HK-2 (cell line): ENCODE measurements at regions not wholly inside any gene's neighbourhood (a gene's known extent, or its start where the extent isn't known, plus 50 kb on each side); places are given as distances from the start of the nearest gene placed in this dataset.
"Not testable (repeated sequence)": the region's sequence is repeated elsewhere in the genome, so short reads cannot be mapped to it uniquely, and the experiment has no call there.

ENCODE experiments used
- DNase-seq: peaks from one replicate; pipeline ENCODE4 v3.0.0-alpha.2; 2018; ENCODE audit not compliant: unreplicated experiment

- DNase-seq, result not testable (repeated sequence)
Measured at GRCh38 chr12:9543341-9543740, 64.4 kb downstream of the KLRB1 start.

DNA sequence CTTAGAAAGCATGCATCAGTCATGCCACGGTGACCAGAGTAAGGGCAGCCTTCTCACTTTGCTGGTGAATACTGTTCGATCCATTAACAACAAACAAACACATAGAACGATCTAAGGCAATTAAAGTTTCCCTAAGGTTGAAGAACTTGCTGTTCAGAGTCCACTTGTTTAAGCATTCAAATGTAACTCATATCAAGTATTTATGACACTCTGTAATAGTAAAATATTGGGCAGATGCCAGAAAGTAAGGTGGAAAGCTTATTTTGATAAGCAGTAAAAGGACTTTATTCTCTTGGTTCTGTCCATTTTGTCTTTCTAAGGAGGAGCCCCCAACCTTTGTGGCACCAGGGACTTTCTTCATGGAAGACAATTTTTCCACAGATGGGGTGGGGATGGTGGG is 64.9 kb downstream of the KLRB1 start:
- not testable (repeated sequence) for DNase-seq

DNA sequence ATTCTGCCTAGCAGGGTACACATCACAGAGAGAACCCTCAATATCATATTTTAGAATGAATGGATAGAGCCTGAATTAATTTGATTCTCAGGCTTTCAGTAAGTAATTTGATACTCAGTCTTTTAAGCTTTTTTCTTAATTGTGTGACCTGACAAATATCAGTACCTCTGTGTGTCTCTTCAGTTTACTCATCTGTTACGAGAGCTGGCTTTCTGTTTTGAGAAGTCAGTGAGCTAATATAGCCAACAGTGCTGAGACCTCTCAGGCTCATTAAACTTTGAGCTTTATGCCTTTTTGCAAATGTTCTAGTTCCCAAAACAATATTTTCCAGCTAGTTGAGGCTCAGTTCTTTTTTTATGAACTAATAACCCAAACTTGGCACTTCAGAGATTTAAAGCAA is 91.8 kb downstream of the KLRB1 start:
- DNase-seq, result not testable (repeated sequence)

DNA sequence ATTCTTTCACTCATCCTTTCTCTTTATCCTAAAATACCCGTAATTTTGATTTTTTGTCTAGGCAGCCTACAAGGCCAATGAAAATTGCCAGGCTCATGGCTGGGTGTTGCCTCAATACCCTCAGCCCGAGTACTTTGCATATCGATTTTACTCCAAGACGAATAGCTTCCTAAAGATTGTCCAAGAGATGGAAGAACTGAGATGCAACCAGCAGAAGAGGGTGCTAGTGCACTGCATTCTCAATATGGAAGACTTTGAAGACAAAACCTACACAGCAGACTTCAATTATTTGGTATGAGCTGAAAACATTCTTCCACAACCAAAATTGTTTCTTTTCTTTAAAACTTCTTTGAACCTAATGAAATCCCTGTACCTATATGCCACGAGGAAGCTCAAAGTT is 95.0 kb downstream of the KLRB1 start:
- not testable (repeated sequence) for DNase-seq

DNA sequence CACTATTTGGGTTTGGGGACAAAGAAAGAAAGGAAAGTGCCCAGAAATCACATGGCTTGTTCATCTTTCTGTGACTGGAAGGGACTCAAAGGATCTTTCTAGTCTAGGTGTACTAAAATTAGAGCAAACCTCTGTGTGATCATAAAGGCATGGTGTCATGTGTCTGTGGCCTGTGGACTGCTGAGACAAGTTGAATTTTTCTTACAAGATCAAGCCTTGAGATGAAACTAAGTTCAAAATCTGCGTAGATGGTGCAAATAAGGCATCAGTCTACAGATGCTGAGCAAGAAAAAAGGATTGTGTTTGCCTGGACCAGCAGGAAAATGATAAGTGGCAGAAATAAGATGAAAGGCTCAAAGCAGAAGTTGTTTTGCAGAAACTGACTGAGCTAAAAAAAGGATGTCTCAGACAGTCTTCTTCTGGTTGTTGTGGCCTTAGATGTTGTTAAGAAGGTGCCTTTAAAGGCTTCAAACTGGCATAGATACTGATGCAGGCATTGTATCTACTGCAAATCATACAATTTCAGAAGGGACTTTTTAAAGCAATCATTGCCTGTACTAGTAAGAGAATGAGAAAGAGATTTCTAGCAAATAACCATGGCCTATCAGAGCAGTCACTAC is 97.2 kb downstream of the KLRB1 start:
- DNase-seq, result not testable (repeated sequence)

- no peak for DNase-seq
Measured at GRCh38 chr12:9509464-9510161, 98.1 kb downstream of the KLRB1 start.

GRCh38 chr12:9506746-9507145 is 101.0 kb downstream of the KLRB1 start:
- no peak for DNase-seq

- DNase-seq, result not testable (repeated sequence)
Measured at GRCh38 chr12:9503384-9503783, 104.3 kb downstream of the KLRB1 start.

GRCh38 chr12:9502845-9503244 is 104.9 kb downstream of the KLRB1 start:
- not testable (repeated sequence) for DNase-seq

GRCh38 chr12:9493325-9493724 is 114.4 kb downstream of the KLRB1 start:
- DNase-seq, result not testable (repeated sequence)

DNA sequence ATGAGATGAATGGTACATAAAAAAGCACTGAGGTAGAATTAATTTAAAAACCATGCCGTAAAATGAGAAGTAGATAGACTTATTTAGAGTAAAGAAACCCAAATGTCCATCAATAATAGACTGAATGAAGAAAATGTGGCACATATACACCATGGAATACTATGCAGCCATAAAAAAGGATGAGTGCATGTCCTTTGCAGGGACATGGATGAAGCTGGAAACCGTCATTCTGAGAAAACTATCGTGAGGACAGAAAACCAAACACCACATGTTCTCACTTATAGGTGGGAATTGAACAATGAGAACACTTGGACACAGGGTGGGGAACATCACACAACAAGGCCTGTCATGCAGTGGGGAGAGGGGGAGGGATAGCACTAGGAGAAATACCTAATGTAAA is 126.4 kb downstream of the KLRB1 start:
- DNase-seq, result not testable (repeated sequence)

GRCh38 chr12:9474197-9474596 is 133.5 kb downstream of the KLRB1 start:
- not testable (repeated sequence) for DNase-seq

DNA sequence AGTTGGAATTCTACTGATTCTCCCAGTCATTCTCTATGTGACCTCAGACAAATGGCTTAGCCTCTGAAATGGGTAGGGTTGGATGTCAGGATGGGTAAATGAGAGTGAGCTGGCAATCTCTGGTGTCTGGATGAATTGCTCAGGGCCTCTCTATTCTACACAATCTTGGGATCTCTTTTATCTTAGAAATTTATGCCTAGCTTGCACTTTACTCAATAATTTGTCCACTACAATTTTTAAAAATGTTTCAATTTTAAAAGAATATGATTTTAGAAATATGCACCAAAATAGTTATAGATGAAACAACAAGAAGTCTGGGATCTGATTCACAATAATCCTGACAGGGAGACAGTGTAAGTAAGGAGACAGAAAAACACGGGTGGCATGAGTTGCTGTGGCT is 134.1 kb downstream of the KLRB1 start:
- not testable (repeated sequence) for DNase-seq

GRCh38 chr12:9471501-9471900 is 136.2 kb downstream of the KLRB1 start:
- not testable (repeated sequence) for DNase-seq

- not testable (repeated sequence) for DNase-seq
Measured at GRCh38 chr12:9470367-9470766, 137.3 kb downstream of the KLRB1 start.

DNA sequence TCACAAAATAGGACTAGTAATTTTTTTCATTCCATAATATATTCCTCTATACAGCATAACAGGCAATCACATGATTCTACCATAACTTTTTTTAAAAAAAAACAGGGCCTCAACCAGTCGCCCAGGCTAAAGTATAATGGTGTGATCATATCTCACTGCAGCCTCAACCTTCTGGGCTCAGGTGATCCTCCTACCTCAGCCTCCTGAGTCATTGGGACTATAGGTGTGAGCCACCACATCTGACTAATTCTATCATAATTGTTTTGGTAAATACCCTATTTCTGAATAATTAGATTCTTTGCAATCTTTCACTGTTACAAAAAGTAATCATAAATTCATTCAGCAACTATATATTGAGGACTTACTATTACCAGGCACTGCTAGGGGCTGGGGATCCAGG is 137.8 kb downstream of the KLRB1 start:
- not testable (repeated sequence) for DNase-seq

DNA sequence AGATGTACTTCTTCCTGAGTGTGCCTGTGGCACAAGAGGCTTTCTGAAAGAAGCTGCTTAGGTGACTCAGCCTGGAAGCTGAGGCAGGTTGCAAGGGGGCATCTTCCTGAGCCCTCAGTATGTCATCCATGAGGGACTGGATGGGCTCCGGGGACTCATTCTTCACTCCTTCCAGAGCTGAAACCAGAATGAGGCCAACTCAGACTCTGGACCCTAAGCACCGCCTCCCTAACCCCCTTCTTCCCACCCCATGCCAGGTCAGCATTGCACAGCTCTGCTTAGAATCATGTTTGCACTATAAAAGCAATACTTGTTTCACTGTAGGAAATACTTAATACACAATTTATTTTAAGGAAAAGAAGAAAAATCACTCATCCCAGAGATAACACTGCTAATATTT is 138.3 kb downstream of the KLRB1 start:
- not testable (repeated sequence) for DNase-seq

DNA sequence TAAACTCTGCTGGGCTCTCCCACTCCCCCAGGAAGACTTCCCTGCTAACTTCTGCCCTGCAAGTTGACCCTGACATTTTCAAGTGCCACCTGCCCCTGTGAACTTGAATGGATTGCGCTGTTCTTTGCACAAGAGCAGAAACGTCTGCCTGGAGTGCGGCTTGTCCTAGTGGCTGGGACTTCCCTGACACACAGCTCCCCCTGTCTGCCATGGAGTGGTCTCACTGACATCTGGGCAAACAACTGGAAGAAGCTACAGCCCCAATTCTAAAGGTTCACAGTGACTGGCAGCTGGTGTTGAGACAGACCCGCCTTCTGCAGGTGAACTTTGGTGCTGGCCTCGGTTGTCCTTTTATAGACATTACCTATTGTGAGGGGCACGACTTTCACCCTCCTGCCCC is 138.7 kb downstream of the KLRB1 start:
- DNase-seq, result not testable (repeated sequence)

- DNase-seq, result not testable (repeated sequence)
Measured at GRCh38 chr12:9468144-9468543, 139.6 kb downstream of the KLRB1 start.

DNA sequence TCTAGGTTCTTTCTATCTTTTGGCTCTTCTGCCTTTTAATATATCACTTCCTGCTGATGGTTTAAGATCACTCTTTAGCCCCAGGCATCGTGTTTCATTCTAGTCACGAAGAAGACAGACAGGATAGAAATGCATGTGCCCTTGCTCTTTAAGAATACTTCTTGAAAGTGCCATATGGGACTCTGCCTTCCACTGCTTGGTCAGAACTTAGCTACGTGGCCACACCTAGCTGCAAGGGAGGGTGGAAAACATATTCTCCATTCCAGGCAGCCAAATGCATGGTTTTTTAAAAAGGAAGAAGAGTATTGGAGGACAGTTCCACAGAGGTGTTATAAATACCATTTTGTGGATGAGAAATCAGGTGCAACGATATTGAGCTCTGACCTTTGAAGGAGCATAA is 143.3 kb downstream of the KLRB1 start:
- no peak for DNase-seq

DNA sequence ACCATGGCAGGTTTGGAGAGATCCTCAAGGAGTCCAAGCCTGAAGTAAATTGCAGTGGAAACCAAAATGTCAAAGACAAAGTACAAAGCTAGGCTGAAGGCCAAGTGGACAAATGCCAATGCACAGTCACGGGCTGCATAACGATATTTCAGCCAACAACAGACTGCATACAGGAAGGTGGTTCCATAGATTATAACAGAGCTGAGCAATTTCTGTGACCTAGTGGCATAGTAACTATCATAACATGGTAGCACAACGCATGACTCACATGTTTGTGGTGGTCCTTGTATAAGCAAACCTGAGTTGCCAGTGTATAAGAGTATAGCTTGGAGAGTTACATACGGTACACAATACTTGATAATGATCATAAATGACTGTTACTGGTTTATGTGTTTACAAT is 152.2 kb downstream of the KLRB1 start:
- not testable (repeated sequence) for DNase-seq

- not testable (repeated sequence) for DNase-seq
Measured at GRCh38 chr12:9454021-9454420, 153.7 kb downstream of the KLRB1 start.

GRCh38 chr12:9450127-9450567 is 157.6 kb downstream of the KLRB1 start:
- not testable (repeated sequence) for DNase-seq
